NCI-H2029 (cell line): ENCODE measurements at regions not wholly inside any gene's neighbourhood (a gene's known extent, or its start where the extent isn't known, plus 50 kb on each side); places are given as distances from the start of the nearest gene placed in this dataset.
"Not testable (repeated sequence)": the region's sequence is repeated elsewhere in the genome, so short reads cannot be mapped to it uniquely, and the experiment has no call there.

ENCODE experiments used
- DNase-seq: peaks from one replicate; lab custom pipeline; 2025; lab: John Stamatoyannopoulos, UW

DNA sequence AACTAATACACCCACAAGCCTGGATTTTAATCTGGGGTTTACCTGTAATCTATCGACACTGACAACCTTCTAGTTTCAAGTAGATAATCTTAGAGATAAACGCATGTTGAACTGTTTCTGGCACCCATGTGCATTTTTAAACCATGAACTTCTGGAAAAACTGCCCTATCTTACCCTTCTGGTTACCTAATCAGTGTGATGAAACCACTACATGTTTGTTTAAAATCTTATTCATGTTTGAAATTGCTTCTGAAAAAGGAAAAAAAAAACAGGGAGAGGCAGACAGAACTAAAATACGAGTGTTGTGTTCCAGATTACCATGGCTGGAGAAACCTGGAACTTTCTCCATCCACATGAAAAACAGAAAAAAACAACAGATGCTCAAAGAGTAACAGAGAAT lies 139.3 kb downstream of the MID1IP1 start:
- DNase-seq: no peak

DNA sequence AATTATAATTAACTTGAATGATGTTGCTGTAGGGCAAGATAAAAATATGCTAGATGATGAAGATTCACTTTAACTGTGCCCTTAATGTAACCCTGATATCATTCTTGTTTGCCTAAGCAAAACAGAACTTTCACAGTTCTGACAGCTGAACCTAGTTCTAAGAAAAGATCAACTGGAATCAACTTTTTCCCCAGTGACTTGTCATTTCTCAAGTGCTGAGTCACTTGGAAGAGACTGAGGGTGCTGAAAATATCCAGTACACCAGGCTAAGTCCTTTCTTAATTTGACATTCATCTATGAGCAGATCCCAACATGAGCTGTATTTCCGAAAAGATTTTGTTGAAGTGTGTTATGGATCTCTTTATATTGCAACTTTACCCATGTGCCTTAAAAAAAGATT lies 140.4 kb downstream of the MID1IP1 start:
- no peak for DNase-seq

DNA sequence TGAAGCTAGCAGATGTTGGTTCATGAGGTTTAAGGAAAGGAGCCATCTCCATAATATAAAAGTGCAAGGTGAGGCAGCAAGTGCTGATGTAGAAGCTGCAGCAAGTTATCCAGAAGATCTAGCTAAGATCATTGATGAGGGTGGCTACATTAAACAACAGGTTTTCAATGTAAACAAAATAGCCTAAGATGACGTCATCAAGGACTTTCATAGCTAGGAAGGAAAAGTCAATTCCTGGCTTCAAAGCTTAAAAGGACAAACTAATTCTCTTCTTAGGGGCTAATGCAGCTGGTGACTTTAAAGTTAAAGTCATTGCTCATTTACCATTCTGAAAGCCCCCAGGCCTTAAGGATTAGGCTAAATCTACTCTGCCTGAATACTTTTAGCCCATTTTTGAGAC lies 141.9 kb downstream of the MID1IP1 start:
- no peak for DNase-seq

DNA sequence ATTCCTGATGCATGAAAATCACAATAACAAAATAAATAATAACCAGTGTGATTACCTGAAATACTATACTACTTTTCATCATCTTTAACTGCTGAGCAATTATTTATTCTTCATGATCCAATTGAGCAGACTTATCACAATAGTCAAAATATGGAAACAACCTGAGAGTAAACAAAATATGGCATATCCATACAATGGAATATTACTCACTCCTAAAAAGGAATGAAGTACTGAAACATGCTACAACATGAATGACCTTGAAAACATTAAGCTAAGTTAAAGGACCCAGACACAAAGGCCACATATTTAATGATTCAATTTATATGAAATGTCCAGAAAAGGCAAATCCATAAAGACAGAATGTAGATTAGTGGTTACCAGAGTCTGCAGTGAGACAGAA lies 146.8 kb downstream of the MID1IP1 start:
- DNase-seq: no peak

DNA sequence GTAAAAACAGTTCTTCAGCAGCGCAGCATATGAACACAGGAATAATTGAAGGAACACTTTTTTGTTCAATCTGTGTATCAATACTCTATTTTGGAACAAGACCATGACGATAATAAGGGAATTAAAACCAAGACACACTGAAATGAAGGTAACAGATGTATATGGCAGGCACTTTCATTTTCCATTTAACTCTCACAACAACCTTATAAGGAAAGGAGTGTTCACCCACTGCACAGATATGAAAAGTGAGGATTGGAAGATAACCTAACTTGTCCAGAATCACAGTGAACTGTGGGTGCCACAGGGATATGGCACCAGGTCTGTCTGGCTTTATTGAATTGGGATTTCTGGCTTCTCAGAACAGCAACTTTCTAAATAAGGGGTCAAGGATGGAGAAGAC lies 153.3 kb downstream of the MID1IP1 start:
- DNase-seq: no peak

DNA sequence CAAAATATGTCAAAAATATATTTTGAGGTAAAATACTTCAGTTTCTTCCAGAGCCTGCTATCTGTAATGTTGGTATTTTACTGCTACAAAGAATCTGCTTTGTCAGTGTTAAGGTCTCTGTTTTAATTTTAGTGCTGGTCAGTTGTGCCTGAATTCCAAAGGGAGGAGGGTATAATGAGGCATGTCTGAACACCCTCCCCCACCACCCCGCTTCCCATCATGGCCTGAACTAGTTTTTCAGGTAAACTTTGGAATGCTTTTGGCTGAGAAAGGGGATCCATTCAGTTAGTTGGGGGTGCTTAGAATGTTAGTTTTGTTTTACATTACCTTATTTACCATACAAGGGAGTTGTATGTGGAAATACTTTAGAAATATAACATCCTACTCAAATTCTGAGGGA lies 158.5 kb downstream of the MID1IP1 start:
- no peak for DNase-seq

DNA sequence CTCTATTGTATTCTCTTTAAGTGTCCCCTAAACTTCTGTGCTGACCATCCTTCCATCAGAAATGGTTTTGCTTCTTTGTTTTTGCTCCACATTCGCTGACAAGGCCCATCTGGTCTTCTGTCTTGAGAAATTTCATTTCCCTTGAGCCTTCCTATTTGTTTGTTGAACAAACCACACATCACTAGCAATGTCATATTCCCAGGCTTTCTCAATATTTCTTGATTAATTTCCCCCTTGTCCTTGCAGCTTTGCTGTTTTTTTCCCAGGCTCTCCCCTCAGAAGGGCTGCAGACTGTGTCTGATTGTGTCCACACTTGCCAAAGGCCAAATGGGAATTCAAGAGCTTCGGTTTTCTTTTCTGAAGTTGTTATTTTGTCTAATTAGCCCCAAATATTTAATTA lies 158.9 kb downstream of the MID1IP1 start:
- DNase-seq: no peak

DNA sequence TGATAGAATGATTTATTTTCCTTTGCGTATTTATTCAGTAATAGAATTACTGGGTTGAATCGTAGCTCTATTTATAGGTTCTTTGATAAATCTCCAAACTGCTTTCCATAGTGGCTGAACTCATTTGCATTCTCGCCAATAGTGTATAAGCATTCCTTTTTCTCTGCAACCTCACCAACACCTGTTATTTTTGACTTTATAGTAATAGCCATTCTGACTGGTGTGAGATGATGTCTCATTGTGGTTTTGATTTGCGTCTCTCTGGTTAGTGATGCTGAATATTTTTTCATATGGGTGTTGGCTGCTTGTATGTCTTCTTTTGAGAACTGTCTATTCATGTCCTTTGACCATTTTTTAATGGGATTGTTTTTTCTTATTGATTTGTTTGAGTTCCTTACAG lies 160.7 kb downstream of the MID1IP1 start:
- no peak for DNase-seq

DNA sequence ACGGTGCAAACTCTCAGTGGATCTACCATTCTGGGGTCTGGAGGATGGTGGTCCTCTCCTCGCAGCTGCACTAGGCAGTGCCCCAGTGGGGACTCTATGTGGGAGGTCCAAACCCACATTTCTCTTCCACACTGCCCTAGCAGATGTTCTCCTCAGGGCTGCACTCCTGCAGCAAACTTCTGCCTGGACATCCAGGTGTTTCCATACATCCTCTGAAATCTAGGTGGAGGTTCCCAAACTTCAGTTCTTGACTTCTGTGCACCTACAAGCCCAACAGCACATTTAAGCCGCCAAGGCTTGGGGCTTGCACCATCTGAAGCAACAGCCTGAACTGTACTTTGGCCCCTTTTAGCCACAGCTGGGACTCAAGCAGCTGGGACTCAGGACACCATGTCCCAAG lies 162.0 kb downstream of the MID1IP1 start:
- not testable (repeated sequence) for DNase-seq

DNA sequence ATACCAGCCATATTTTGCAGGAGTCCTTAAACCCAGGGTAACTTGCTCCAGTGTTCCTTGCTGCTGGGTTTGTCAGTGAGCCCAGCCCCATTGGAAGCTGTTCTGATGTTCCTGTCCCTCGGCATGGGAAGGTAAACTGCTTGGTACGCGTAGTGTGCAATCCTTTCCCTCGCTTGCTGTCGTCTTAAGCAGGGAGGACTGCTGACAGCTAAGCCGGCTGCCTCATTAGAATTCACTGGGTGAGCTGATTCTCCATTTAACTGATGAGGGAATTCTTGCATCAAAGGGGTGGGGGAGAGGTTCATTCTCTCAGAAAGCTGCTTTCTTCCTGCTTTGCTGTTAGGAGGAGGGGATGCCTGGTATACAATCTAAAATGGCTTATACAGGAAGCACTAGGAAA lies 164.6 kb downstream of the MID1IP1 start:
- DNase-seq: no peak

DNA sequence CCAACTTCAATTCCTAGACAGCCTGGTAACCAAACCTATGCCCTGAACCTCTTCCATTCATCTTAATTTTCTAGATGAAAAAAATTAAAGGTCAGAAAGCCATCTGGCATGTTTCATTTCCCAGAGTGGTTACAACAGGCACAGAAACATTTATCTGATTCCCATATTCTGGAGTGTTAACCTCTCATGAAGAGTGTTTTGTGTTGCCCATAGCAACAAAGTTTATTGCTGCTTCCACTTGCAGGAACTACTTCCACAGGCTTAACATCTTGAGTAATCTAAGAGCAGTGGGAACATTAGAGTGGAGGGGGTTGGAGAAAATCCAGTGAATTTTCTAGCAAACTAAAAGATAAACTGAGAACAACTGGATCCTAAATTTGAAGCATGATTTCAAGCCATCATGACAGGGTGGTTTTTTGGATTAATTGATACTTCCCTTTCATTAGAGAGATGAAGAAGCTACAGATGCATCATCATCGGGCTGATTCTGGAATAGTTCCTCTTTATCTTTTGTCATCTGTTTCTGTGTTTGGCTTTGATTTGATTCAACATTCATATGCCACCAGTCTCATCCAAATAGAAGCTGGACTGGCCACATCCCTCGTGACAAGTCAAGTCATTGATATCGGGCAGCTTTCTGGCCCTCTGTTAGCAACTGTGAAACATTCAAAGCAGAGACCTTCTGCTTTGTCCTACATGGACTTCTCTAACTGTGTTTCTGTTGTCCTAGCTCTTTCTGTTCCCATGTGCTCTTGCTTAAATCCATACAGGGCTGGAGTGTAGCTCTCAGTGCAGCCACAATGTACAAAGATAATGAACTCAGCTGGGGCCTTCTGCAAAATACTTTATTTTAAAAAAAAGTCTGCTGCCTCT lies 167.3 kb downstream of the MID1IP1 start:
- no peak for DNase-seq

DNA sequence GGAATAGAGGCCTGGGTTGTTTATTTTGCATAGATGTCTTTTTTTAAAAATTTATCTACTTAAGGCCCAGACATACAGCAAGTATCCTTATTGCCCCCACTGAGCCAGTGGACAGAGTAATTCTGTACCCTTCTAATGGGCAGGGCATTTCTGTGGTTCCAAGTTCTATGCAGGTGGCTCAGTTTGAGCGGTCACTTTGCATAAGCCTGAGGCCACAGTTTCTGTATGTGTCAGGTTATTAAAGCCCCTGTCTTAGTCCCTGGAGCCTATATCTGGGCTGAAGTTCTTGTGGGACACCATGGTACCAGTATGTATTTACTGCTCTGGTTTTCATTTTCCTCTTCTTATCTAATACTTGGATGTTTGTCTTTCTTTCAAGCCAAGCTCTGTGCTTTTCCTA lies 168.8 kb downstream of the MID1IP1 start:
- no peak for DNase-seq

DNA sequence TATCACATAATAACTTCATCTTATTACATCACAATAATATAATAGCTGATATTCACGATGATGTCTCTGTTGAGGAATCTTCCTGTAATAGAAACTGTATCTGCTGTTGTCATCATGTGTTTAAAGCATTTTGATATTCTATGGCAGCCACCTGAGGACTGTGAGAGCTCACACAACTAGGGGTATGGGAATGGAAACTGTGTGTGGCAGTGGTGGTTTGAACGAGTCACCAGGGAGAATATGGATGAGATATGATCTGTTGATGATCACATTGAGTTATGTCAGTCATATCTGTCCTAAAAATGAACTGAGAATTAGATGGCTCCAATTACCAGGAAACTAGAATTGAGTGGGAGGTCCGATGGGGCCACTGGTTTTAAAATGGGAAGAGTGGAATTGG lies 169.6 kb downstream of the MID1IP1 start:
- DNase-seq: no peak

DNA sequence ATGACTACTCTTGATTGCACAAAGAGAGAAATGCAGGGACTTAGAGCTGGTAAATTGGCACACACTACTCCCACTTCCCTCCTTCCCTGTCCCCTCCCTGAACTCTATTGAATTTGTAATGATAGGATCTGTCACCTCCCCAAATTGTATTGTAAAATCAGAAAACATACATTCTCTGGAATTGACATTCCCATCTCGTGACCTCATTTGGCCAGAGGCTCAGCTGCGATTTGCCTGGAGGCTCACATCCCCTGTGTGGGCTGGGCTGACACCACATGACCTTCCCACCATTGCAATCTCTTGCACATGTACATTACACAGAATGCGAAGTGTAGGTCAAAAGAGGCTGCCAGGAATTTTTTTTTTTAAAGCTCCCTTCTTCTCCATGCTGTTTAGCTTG lies 172.1 kb downstream of the MID1IP1 start:
- no peak for DNase-seq

DNA sequence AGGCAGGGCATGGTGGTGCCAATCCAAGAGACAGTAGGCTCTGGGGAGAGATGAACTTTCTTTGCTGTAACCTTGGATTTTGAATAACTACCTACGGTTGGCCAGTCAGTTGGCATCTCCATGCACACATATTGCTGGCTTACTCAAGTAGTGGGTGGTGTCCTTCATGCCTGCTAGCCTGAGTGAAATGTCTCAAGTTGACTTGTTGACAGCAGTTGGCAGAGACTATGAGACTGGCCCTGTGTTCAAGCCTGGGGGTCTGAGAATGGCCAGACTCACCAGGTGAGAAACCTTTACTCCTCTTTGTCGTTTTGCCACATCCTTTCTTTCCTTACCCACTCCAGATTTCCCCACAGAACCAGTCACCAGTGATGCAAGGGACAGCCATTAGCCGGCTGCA lies 173.3 kb downstream of the MID1IP1 start:
- no peak for DNase-seq

DNA sequence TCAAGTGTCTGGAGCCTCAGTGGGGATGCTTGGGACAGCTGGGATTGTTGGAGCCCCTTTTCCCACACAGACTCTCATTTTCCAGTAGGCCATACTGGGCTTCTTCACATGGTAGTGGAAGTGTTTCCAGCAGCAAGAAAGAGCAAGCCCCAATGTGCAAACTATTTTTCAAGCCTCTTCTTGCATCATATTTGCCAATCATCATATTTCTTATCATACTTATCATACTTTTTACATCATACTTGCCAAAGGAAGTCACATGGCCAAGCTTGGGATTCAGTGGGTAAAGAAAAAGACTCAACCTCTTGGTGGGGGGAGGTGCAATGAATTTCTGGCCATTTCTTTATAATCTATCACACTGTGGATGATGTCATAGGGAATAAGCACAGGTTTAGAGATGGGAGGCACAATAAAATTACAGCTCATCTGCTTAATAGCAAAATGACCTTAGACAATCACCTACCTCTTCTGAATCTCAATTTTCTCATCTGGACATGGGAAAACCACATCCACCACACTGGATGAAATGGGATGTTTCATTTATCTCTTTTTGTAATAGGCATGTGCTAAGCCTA lies 174.2 kb downstream of the MID1IP1 start:
- no peak for DNase-seq

DNA sequence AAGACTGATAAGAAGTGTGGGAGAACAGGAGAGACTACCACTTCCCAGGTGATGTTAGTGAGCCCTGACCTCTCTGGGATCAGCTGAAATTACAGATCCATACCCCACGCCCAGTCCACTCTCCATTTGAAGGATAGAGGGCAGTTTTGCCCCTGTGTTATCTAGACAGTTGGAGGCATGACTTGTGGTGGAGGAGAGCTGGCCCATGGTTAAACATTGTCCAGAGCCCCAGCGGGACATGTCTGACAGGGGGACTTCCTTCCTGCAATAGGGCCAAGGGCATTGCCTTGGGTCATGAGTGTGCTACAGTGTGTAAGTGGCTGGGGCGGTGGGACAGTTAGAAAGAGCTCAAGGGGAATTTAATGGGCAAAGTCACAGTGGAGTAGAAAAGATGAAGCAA lies 181.1 kb downstream of the MID1IP1 start:
- no peak for DNase-seq

DNA sequence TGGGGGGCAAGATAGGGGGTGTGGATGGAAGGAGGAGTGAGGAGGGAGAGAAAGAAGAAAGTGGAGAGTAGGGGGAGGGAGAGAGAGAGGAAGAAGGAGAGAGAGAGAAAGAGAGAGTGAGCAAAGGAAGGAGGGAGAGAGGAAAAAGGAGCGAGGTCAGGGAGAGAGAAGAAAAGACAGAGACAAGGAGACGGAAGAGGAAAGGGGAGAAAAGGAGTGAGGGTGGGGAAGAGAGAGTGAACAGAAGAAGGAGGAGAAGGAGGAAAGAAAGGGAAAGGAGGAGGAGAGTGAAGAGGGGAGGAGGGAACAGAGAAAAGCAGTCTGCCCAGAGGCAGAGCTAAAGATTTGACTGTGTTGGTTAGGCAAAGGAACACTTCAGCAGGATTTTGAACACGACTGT lies 181.6 kb downstream of the MID1IP1 start:
- no peak for DNase-seq

DNA sequence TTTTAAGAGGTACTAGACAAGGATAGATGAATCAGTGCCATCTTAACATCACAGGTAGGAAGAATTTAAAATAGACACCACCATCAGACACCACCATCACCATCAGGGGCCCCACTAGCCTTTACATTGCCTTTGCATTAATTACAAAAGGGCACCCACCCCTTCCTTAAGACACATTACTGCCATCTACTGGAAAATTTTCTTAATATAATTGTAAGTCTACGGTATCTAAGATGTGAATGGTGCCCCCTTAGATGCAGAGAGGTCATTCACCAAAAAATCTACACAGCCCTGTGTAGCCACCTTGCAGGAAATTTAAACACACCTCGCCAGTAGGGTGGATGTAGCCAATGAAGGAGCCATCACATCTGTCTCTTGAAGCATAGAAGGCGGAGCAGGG lies 184.1 kb downstream of the MID1IP1 start:
- DNase-seq: no peak

DNA sequence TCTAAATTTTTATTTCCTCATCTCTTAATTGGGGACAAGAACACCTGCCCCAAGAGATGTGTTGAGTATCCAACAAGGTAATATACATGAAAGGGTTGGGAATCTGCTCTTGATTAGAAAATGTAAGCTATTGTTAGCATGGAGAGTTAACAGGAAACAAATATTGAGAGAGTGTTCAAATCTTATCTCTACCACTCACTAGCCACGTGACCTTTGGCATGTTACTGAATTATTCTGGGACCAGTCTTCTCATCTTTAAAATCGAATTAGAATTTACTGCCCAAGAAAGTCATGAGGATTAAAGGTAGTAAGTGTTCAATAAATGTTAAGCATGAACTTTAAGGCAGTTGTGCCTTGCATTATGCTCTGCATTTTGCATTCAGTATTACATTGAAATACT lies 184.7 kb downstream of the MID1IP1 start:
- DNase-seq: no peak

DNA sequence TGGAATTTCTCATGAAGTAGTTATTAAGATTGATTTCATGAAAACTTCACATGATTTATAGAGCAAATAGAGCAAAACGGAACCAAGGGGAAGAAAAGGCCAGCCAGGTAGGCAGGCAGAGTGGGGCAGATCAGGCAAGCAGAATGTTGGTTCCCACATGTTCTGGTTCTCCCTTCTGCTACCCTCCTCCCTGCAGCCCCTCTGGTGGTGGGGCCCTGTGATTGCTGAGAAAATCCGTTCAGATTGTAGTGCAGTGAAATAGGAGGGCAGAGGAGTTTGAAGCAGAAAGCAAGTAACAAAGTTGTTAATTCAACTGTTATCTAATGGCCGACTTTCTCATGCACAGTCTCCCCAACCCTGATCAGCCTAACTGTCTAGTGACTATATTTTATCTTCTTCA lies 185.3 kb downstream of the MID1IP1 start:
- no peak for DNase-seq

DNA sequence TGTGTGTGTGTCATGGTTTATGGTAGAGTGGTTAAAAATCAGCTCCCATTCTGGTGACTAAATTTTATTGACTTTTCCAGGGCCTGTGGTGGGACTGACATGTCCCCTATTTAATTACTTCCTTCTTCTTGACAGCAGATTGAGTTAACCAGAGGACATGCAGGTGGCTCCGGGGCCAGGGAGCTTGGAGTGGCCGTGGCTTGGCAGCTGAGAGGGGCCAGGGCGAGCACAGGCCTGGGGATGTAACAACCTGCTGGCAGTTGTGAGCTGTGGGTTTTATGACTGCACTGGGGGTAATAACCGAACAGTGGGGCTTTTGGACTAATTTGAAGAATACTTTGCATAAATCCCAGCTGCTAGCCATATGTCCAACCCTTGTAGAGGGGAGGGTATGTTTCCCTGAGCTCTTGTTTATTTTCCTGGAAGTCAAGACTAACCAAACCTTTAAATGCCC lies 186.0 kb downstream of the MID1IP1 start:
- DNase-seq: peak; percentile 24

DNA sequence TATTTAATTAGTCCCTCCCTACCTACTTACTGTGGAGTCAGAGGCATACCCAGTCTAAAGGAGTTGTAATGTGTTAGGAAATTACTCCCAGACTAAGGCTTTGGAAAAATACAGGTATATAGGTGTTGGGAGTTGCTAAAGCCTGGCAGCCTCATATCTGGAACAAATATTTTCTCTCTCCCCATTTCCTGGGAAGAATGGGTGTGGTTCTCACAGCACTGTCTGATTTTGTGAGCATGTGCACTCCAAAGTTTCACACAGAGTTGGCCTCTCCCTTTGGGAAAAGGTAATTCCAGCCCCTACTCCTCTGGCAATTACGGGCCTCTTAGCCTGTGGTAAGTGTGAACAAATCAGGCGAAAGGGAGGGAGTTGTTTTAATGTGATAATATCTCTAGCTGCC lies 187.0 kb downstream of the MID1IP1 start:
- DNase-seq: no peak

DNA sequence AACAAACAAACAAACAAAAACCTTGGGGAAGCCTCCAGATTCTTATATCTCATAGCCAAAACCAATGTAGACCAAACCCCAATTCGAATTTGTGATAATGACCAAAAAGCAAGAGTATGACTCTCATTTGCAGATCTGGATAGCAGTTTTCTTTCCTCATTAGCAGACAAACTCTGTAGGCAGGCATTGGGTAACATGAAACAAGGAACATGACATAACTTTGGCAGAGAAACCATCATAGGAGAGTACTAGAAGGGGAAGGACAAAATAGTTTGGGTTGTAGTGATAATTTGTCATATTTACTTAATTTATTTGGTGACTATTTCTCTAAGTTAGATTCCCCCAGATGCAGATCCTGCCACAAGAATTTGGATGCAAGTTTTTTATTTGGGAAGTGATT lies 187.8 kb downstream of the MID1IP1 start:
- DNase-seq: no peak
